ENCODE measurements at regions not wholly inside any gene's neighbourhood (a gene's known extent, or its start where the extent isn't known, plus 50 kb on each side); places are given as distances from the start of the nearest gene placed in this dataset.
"Not testable (repeated sequence)": the region's sequence is repeated elsewhere in the genome, so short reads cannot be mapped to it uniquely, and the experiment has no call there.

DNA sequence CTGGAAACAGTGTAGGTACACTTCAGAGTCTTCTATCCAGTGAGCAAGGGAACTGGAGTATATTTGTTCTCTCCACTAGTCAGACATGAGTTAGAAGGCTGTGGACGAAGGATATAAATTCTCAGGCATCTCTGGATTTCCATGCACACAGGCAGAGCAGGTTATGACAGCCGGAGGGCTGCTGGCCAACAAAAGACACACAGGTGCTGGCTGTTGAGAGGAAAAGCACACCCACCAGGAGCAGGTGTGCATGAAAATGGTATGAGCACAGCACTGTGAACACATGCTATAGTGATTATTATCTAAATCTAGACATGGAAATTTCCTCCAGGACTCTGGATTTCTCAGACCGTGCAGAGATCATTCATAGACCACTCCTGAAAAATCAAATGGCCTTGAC lies 444.7 kb upstream of the RPS6KA3 start:
- DNase-seq = peak; percentile 73 to 84

DNA sequence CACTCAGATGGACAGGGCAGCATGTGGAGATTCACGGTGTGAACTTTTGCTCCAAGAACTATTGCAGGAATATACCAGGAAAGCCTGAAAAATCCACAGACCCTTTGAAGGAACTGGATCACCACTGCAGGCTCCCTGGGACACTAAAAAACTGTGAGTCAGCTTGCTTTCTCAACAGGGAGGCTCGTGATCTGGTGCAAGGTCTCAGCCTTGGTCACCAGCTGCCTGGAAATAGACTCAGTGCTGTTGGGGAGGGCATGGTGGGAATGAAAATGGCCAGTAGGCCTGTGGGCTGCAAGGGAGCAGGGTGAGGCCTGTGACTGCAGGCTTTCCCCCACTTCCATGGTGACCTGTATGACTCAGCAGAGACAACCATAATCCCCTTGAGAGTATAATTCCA lies 426.4 kb upstream of the RPS6KA3 start:
- no peak for DNase-seq

DNA sequence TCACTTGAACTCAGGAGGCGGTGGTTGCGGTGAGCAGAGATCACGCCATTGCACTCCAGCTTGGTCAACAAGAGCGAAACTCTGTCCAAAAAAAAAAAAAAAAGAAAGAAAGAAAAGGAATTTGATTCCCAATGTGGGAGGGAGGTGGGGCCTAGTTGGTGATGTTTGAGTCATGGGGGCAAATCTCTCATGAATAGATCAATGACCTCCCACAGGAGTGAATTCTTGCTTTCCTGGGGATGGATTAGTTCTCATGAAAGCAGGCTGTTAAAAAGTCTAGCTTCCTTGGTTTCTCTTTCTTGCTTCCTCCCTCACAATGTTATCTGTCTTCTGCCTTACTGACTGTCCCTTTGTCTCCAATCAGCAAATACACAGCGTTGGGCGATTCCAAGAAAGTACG lies 419.5 kb upstream of the RPS6KA3 start:
- DNase-seq = no peak

DNA sequence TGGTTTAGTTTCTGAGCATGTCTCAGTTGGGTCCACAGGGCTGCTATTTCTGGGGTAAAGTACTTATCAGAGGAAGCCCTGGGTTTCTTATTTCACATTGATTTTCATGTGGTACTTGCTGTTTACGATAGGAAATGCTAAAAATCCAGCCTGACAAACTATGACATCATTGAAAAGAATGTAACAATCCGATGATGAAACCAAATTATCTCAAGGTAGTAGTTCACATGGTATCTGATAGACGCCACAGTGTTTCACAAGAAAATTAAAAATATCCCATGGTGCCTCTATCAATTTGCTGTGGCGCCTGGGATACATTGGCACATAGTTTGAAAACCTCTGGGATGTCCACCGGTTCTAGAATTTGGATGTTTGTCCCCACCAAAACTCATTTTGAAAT lies 418.9 kb upstream of the RPS6KA3 start:
- no peak for DNase-seq

DNA sequence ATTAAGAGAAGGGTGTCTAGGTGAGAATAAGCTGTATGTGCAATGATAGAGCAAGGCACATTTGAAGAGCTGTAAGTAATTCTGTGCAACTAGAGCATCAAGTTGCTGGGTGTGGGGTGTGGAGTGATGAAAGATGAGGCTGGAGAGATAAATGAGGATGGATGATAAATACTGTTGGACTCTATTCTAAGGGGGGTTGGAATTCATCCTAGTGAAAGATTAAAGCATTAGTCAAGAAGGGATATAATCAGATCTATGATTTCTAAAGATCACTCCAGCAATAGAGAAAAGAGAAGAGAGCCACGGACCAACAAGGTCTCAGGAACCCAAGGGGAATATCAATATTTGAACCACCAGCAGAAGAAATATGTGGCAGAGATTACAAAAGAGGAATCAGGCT lies 415.0 kb upstream of the RPS6KA3 start:
- no peak for DNase-seq

DNA sequence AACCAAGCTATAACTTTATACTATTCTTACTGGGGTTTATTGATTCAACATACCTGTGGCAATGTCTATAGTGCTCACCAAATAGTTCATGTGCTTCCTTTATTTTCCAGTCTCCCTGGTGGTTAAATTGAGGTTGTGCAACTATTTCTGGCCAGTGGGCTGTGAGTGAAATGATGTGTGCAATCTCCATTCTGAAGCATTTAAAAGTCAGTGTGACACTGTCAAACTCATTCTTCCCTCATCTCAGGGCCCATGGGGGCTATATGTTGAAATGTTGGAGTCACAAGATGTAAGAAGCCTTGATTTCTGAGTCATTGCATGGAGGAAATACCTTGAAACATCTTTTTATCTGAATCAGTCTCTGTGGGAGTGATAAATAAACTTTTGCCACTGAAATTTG lies 414.3 kb upstream of the RPS6KA3 start:
- no peak for DNase-seq

DNA sequence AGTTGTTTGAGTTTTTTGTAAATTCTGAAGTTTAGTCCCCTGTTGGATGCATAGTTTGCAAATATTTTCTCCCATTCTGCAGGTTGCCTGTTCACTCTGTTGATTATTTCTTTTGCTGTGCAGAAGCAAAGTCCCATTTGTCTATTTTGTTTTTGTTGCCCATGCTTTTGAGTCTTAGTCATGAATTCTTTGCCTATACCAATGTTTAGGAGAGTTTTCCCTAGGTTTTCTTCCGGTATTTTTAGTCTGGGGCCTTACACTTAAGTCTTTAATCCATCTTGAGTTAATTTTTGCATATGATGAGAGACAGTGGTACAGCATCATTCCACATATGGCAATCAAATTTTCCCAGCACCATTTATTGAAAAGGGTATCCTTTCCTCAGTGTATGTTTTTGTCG lies 405.8 kb upstream of the RPS6KA3 start:
- DNase-seq = no peak

DNA sequence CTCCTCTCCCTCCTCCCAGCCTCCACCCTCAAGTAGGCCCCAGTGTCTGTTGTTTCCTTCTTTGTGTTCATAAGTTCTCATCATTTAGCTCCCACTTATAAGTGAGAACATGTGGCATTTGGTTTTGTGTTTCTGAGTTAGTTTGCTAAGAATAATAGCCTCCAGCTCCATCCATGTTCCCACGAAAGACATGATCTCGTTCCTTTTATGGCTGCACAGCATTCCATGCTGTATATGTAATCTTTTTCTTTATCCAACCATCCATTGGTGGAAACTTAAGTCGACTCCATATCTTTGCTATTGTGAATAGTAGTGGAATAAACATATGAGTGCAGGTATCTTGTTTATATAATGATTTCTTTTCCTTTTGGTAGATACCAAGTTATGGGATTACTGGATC lies 405.0 kb upstream of the RPS6KA3 start:
- not testable (repeated sequence) for DNase-seq

DNA sequence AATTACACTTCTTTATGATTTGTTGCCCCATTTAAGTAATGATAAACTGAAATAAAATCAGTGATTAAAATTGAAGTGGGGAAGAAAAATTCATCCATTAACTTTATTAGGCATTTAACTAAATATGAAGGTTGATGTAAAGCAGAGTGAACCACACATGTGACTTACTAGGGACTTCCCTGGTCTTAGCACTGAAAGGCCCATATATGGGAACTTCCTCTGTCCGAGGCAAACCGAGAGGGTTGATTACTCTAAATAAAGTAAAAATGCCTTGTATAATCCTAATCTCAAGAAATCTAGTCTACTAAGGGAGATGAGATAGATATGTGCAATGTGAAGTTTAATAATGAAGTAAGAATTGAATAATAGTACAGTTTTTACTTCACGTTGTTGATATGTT lies 403.9 kb upstream of the RPS6KA3 start:
- no peak for DNase-seq

DNA sequence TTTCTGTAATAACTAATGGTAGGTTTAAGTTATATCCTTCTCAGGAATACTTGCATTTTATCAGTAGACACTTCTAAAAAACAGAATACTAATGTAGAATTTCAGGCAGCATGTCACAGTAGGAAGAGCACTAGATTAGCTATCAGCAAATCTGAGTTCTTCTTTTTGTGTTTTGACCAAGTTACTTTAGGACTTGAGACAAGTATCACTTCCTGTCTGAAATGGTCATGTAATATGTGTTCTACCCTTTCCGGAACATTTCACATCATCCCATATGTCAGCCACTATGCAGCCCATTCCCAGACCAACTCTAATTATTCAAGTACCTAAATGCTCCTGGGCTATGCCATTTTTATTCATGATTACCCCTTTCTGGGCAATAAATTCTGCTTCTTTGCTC lies 401.8 kb upstream of the RPS6KA3 start:
- no peak for DNase-seq

DNA sequence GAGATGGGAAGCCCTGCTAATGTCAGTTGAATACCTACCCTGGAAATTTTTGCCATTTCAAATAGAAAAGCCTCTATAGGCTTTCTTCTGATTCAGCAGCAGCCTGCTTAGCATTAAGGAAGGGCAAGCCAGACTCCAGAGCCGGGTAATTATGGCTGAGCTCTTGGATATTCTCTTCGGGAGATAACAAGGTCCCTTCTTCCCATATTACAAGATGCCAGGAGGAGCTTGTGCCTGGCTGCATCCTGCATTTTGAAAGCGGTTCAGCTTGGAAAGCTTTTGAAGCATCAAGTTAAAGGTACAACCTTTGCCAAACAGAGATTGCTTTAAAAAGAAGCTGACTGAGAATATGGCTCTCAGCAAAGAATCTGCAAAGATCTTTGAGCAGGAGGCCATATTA lies 399.6 kb upstream of the RPS6KA3 start:
- DNase-seq = no peak

DNA sequence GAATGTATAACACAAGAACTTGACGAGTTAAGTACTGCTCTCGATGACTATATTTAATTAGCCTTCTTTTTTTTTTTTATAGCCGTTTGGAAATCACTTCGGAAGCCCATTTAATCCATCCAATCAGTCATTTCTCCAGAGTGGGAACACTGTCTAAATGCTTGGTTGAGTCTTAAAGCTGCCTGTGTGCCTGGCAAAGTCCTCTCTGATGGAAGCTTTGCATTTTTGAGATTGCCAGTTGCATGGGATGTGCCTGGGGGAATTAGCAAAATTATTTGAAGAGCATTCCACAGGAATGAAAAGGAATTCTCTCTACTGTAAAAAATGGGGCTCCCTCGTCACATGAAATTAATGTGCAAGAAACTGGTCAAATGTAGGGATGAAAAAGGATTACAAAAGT lies 398.8 kb upstream of the RPS6KA3 start:
- no peak for DNase-seq

DNA sequence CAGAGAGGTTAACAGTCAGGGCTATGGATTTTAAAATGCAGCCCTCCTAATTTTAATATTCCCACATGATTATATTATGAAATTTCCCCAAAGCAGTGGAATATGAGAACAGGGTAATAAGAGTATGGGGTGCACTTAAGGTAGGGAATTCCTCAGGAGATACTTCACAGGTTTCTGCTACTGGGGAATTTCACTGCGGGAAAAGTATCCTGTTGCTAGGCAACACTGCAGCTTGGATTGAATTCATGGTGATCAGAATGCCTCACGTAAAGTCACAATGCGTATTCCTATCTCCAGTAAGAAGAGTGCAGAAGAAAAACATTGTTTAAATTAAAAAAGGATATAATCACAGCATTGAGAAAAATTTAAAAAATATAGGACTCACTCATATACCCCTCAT lies 398.1 kb upstream of the RPS6KA3 start:
- DNase-seq = peak in 1 of 2 experiments; percentile 35

DNA sequence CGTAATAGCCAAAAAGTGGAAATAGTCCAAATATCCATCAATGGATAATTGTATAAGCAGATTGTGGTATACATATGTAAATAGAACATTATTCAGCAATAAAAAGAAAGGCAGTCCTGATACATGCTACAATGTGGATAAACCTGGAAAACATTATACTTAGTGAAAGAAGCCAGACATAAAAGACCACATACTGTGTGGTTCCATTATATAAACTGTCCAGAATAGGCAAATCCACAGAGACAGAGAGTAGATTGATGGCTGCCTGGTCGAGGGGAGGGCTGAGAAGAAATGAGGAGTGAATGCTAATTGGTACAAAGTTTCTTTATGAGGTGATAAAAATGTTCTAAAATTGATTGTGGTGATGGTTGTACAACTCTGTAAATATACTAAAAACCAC lies 397.4 kb upstream of the RPS6KA3 start:
- no peak for DNase-seq

DNA sequence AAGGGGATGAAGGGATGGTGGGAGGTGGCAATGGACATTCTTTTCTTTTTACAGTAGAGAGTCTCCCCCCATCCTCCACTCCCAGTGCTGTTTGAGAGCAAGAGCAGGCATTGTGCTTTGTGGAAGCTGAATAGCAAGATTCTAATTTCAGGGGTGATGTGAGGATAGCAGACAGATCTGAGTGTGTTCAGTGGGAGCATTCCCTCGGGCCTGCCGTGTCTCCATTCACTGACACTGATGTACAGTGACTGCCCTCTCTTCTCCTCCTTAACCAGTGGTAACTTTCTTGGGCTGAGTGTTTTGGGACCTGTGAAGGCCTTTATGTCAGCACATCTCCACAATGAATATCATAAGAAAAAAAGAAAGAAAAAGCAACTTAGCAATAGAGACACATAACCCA lies 396.6 kb upstream of the RPS6KA3 start:
- no peak for DNase-seq

DNA sequence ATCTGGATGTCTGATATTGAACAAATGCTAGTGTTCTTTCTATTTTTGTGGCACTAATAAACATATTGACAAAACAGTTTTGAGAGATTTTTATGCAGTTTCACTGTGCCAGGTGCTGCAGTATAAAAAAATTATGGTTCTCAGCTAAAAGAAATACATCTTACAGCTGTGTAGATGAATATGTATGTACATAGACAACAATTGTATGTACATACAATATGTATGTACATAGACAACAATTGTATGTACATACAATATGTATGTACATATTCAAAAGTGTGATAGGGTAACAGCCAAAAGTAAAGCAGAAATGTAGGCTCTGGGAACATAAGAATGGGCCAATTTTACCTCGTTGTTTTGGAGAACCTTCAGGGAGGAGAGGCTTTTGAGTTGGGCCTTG lies 390.0 kb upstream of the RPS6KA3 start:
- no peak for DNase-seq

DNA sequence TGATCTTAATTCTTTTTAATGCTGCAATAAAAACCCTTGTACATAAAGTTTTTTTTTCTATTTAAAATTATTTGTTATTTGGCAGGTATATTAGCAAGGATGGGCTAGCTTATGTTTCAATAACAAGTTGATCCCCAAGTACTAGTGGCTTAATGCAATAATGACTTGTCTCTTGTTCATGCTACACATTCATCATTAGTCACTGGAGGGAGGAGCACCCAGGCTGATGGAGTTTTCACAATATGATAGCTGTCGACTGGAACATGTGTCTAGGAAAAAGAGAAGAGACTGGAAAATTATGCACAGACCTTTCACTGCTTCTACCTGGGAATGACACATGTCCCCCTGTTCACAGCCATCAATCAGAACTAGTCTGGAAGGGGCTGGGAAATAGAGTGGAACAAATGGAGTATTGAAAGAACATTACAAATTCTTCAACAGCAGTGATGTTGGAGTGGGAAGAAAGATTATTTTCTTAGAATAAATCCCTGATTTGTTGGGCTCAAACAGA lies 387.9 kb upstream of the RPS6KA3 start:
- no peak for DNase-seq

DNA sequence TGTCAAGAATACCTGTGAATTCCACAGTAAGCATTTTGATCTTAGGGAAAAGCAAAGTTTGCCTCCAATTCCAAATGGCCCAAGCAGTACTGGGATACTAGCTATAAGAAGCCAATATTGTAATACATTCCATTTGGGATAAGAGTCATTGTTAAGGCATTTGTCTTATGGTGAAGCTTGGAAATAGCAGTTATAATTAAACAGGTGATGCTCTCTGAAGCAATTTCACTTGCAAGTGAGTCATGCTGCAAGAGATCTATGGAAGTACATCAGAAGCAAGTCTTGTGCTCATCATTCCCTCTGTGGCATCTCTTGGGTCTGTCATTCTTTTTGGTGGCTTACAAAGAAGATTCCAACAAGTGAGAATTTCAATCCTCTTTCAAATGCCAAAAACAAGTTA lies 386.4 kb upstream of the RPS6KA3 start:
- no peak for DNase-seq

DNA sequence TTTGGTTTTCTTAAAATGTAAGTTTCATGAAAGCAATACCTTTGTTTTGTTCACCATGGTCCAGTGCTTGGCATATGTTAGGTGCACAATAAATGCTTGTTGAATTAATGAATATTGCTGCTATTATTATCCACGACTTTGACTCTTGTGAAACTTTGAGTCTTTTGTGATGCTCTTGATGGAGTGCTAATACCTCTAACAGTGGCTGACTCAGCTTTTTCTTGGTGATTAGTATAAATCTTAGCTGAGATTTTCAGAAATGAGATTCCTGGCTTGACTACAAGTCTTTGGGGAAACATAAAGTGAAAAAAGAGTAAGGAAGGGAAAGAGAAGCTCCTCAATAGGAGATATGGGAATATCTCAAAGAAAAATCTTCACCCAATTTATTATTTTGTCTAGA lies 375.2 kb upstream of the RPS6KA3 start:
- DNase-seq = no peak

DNA sequence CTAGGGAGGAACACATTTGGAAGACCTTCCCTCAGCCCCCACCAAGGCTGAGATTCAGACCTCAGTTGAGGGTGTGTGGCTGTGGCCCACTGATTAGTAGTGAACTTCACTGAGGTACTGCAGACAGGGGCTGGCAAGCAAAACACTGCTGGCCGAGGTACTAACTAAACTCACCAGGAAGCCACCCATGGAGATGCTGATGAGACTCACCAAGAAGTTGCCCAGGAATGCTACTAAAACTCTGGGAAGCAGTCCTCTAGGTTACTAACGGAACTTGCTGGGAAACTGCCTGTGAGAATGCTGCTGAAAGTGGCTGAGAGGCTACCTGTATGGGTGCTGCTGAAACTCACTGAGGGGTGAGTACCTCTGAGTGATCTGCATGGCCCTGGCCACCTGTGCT lies 372.4 kb upstream of the RPS6KA3 start:
- no peak for DNase-seq

DNA sequence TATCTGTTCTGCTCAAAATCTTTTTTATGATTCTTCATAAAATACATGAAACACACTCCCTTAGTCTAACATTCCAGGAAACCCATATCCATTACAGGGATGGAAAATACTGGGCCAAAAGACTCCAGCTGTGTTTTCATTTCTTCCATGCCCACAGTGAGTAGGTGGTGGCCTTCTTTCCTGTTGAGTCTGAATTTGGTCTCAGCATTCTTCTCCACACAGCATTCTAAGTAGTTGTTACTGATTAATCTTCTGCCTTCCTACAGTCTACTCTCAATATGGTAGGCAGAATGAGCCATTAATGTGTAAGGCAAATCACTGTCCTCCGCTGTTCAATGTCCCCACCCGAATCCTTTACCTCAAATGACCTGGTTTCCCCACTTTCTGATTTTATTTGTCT lies 370.6 kb upstream of the RPS6KA3 start:
- DNase-seq = no peak

DNA sequence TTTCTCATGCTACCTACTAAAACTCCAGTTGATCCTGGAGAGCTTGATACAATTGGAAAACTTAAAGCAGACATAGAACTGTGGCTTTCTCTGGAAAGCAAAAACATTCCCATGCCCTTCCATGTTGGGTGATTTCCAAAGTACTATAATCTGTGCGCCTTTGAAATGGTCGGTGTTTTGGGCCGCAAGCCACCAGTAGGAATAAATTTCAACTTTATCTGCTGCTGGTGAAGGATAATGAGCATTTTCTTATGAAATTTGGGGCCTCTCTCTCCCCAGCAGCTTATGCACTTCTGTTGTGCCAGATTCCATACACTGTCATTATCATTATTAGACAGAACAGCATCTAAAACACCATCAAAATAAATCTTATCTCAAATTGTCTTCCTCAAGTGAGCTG lies 366.7 kb upstream of the RPS6KA3 start:
- DNase-seq = no peak

DNA sequence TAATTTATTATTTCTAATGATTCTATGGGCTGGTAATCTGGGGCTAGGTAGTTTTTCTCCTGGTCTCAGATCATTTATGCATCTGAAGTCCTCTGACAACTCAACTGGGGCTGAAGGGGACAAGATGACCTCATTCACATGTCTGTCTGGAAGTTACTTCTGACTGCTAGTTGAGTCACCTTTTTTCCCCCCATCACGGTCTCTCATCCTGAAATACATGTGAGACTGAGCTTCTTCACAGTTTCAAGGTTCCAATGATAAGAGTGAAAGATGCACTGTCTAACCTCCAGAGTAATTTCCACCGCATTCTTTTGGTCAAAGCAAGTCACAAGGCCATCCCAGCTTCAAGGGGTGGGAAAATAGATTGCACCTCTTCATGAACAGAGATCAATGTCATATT lies 356.7 kb upstream of the RPS6KA3 start:
- no peak for DNase-seq

DNA sequence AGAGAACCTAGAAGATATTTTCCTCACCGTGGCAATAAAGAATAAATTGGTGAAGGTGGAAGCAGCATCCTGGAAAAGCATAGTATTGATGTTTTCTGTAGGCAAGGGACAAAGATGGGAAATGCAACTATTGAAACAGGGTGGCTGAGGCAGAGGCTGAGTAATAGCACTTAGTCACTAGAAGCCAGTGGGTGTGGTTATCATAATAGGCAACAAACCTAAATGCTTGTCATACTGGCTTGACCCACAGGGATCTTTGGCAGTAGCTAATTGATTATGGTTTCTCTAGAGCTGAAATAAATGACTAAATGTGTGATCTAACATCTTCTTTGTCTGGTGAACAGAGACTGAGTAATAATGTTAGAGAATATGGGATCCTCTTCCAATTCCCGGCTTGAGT lies 353.6 kb upstream of the RPS6KA3 start:
- no peak for DNase-seq

DNA sequence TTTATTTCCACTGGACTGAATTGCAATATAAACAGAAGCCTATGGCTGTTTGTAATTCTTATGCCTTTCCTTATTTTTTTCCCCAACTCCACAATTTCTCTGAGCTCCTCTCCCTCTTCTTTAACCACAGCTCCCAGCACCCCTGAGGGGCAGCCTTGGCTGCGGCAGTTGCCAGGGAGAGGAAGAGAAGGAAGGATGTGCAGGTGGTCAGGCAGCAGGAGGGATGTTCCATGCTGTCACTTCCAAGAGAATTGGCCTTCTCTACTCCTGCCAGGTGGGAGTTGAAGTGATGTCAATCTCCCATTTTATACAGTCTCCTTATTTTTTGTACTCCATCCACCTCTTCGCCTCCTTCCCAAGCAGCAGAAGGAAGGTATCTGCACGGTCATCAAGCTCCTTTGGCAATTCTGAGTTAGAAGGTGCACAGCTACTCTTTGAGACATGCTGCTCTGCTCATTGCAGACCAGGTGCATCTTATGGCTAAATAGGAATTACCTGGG lies 343.3 kb upstream of the RPS6KA3 start:
- no peak for DNase-seq

DNA sequence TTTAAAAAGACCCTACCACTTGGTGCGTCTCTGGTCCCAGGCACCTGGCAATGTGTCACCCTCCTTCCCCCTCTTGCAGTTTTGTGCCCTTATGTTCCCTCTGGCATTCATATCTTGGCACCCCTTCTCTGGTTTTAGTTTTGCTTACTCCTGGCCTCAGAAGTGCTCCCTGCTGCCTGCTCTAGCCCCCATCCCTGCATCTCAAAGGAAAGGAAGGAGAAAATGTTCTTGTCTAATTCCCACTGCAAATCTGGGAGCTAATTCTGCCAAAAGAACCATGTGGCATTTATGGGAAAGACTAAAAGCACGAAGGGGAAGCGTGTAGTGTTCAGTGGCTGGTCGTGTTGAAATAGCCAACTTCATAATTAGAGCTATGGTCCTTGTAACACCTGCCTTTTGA lies 340.1 kb upstream of the RPS6KA3 start:
- DNase-seq = no peak

Measured in NCI-H526 (cell line).